ENCODE measurements at regions not wholly inside any gene's neighbourhood (a gene's known extent, or its start where the extent isn't known, plus 50 kb on each side); places are given as distances from the start of the nearest gene placed in this dataset.

DNA sequence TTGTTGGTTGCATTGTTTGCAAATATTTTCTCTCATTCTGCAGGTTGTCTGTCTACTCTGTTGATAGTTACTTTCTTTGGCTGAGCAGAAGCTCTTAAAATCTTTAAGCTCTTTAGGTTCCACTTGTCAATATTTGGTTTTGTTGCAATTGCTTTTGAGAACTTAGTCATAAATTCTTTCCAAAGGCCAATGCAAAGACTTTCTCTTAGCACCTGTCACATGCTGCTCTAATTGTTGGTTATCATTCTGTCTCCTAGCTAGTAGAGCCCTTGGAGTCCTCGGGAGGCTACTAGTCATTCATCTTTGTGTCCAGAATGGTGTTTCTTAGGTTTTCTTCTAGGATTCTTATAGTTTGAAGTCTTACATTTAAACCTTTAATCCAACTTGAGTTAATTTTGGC lies 312.7 kb upstream of the PROX1 start:
- TF ChIP-seq EZH2 (IDR thresholded peaks at IDR 0.05; ENCODE audit: borderline replicate concordance), result no peak
- TF ChIP-seq, protein P1, sequence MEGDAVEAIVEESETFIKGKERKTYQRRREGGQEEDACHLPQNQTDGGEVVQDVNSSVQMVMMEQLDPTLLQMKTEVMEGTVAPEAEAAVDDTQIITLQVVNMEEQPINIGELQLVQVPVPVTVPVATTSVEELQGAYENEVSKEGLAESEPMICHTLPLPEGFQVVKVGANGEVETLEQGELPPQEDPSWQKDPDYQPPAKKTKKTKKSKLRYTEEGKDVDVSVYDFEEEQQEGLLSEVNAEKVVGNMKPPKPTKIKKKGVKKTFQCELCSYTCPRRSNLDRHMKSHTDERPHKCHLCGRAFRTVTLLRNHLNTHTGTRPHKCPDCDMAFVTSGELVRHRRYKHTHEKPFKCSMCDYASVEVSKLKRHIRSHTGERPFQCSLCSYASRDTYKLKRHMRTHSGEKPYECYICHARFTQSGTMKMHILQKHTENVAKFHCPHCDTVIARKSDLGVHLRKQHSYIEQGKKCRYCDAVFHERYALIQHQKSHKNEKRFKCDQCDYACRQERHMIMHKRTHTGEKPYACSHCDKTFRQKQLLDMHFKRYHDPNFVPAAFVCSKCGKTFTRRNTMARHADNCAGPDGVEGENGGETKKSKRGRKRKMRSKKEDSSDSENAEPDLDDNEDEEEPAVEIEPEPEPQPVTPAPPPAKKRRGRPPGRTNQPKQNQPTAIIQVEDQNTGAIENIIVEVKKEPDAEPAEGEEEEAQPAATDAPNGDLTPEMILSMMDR (IDR thresholded peaks at IDR 0.05; ENCODE audit: poor library complexity), result no peak
- peak; percentile 77 for TF ChIP-seq EZH2phosphoT487 (IDR thresholded peaks at IDR 0.05; ENCODE audit: low read depth, severe bottlenecking, unreplicated experiment)

All from hepatocyte (in vitro differentiated cells).